Activated CD8-positive, alpha-beta T cell treated with anti-CD3 and anti-CD28 coated beads for 36 hours (primary cell): ENCODE measurements at regions not wholly inside any gene's neighbourhood (a gene's known extent, or its start where the extent isn't known, plus 50 kb on each side); places are given as distances from the start of the nearest gene placed in this dataset.

Experiments
- ATAC-seq: fragments of 200-7000 bp; cut with Tn5 transposase; one replicate; pipeline ENCODE4 v1.10.0; 2021; ENCODE audit warnings: mild to moderate bottlenecking, moderate library complexity
- CTCF ChIA-PET: fragments of 350-600 bp; sonication (Branson Sonifier 250); formaldehyde crosslinking; loops from one replicate; lab custom pipeline; 2021; ENCODE audit warnings: antibody characterized with exemption; lab: Charles Lee
- POLR2A ChIA-PET: fragments of 350-600 bp; sonication (Branson Sonifier 250); formaldehyde crosslinking; loops from one replicate; lab custom pipeline; 2021; ENCODE audit warnings: antibody characterized with exemption; lab: Charles Lee
- DNase-seq: peaks from one replicate; pipeline ENCODE4 v3.0.0-alpha.2; 2020
- H3K27ac Mint-ChIP-seq: one replicate; pipeline ENCODE4 v1.8.0; 2021; ENCODE audit warnings: mild to moderate bottlenecking, mixed read lengths
- H3K27me3 Mint-ChIP-seq: one replicate; pipeline ENCODE4 v1.8.0; 2021; ENCODE audit warnings: mixed read lengths
- H3K36me3 Mint-ChIP-seq: one replicate; pipeline ENCODE4 v1.8.0; 2021; ENCODE audit warnings: low read depth, mixed read lengths
- H3K4me1 Mint-ChIP-seq: one replicate; pipeline ENCODE4 v1.8.0; 2021; ENCODE audit warnings: low read depth, mixed read lengths
- H3K4me3 Mint-ChIP-seq: one replicate; pipeline ENCODE4 v1.8.0; 2021; ENCODE audit warnings: mild to moderate bottlenecking, moderate library complexity, mixed read lengths
- H3K9me3 Mint-ChIP-seq: one replicate; pipeline ENCODE4 v1.8.0; 2021; ENCODE audit warnings: mixed read lengths
- intact Hi-C: fragments of 100-400 bp; cut with micrococcal nuclease; formaldehyde crosslinking; loops from one replicate; pipeline ENCODE4 v1.10.0; 2022
- TF ChIP-seq, protein P1 (sequence below): fragments of 200-600 bp; IDR thresholded peaks from one replicate; pipeline ENCODE4 v1.8.0; 2022; ENCODE audit warnings: antibody characterized with exemption, mild to moderate bottlenecking

DNA sequence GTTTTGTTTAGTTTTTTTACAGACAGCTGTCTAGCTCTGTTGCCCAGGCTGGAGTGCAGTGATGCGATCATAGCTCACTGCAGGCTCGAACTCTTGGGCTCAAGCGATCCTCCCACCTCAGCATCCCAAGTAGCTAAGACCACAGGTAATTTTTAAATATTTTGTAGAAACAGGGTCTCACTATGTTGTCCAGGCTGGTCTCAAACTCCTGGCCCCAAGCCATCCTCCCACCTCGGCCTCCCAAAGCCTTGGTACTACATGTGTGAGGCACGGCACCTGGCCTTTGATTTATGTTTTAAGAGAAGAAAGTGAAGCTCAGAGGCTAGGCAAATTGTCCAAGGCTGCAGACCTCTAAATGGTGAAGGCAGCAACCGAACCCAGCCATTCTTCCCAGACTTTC, 98.6 kb upstream of the SVIL start:
- Mint-ChIP-seq H3K36me3 (peaks cover 7% of the 10 kb centered on the region), H3K9me3 (no peaks in the 10 kb centered on the region), H3K27ac (no peak overlapping the region), H3K4me3 (no peak overlapping the region), H3K4me1 (peaks cover 22% of the 10 kb centered on the region), H3K27me3 (peaks cover 9% of the 10 kb centered on the region)
- ChIA-PET CTCF (interaction anchor here (0.8 to 2.7 kb wide), 5 partner anchors 8 to 98 kb away, joined by 3 to 7 read pairs (median 4); no protein-coding TSS in a partner anchor), POLR2A (no interaction called here)
- TF ChIP-seq, protein P1, sequence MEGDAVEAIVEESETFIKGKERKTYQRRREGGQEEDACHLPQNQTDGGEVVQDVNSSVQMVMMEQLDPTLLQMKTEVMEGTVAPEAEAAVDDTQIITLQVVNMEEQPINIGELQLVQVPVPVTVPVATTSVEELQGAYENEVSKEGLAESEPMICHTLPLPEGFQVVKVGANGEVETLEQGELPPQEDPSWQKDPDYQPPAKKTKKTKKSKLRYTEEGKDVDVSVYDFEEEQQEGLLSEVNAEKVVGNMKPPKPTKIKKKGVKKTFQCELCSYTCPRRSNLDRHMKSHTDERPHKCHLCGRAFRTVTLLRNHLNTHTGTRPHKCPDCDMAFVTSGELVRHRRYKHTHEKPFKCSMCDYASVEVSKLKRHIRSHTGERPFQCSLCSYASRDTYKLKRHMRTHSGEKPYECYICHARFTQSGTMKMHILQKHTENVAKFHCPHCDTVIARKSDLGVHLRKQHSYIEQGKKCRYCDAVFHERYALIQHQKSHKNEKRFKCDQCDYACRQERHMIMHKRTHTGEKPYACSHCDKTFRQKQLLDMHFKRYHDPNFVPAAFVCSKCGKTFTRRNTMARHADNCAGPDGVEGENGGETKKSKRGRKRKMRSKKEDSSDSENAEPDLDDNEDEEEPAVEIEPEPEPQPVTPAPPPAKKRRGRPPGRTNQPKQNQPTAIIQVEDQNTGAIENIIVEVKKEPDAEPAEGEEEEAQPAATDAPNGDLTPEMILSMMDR = no peak
- DNase-seq (no peak), ATAC-seq (no peak)
- intact Hi-C loops = no loop called here

DNA sequence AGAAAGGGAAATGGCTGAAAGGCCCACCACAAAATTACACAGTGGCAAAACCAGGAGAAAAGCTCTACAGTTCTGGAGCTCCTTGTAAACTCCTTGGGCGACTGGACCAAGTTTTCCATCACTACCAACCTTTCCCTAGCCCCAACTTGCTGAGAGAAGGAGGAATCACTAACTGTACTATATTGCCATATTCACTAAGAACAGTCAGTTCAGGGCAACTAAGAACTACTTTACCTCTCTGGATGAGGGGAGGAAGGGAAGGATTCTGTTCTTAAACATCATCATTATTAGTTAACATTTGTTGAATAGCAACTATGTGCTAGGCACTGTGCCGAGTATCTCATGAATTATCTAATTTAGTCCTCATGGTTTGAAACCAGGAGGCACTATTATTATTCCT, 98.1 kb upstream of the SVIL start:
- ChIA-PET CTCF (interaction anchor here (1.0 to 2.7 kb wide), 2 partner anchors 12 to 16 kb away, joined by 4 to 7 read pairs; no protein-coding TSS in a partner anchor), POLR2A (interaction anchor here (1.0 kb wide), 1 partner anchor 39 kb away, joined by 3 read pairs; no protein-coding TSS in a partner anchor)
- H3K27me3 Mint-ChIP-seq = peaks cover 9% of the 10 kb centered on the region
- ATAC-seq (no peak), DNase-seq (no peak)
- peaks cover 7% of the 10 kb centered on the region for H3K36me3 Mint-ChIP-seq
- no peaks in the 10 kb centered on the region for H3K9me3 Mint-ChIP-seq
- TF ChIP-seq, protein P1 = no peak
- H3K4me1 Mint-ChIP-seq = peaks cover 25% of the 10 kb centered on the region
- no peak overlapping the region for H3K4me3 Mint-ChIP-seq
- intact Hi-C loops = no loop called here
- no peak overlapping the region for H3K27ac Mint-ChIP-seq

DNA sequence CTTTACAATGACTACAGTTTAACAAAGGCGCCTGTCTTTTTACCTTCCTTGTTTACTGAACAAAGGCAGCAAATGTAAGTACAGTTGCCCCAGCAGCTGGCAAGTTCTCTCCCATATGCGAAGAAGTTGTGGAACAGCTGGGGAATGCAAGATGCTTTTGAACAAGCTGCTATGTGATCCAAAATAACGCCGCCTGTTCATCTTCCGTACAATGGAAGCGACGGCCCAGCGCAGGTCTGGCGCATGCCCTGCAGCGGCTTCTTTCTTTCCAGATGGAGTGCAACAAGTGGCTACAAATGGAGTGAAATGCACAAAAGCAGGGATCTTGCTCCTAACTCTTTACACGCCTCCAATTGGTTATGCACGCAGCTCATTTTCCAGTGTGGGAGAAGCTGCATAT, 97.0 kb upstream of the SVIL start:
- H3K27ac Mint-ChIP-seq = no peak overlapping the region
- H3K36me3 Mint-ChIP-seq = peaks cover 7% of the 10 kb centered on the region
- DNase-seq (no peak), ATAC-seq (no peak)
- no peaks in the 10 kb centered on the region for H3K9me3 Mint-ChIP-seq
- no peak overlapping the region for H3K4me3 Mint-ChIP-seq
- H3K4me1 Mint-ChIP-seq = peaks cover 25% of the 10 kb centered on the region
- ChIA-PET POLR2A (interaction anchor here (1.0 kb wide), 1 partner anchor 37 kb away, joined by 3 read pairs; no protein-coding TSS in a partner anchor), CTCF (no interaction called here)
- H3K27me3 Mint-ChIP-seq = no peaks in the 10 kb centered on the region
- TF ChIP-seq, protein P1 = no peak
- intact Hi-C loops = no loop called here

DNA sequence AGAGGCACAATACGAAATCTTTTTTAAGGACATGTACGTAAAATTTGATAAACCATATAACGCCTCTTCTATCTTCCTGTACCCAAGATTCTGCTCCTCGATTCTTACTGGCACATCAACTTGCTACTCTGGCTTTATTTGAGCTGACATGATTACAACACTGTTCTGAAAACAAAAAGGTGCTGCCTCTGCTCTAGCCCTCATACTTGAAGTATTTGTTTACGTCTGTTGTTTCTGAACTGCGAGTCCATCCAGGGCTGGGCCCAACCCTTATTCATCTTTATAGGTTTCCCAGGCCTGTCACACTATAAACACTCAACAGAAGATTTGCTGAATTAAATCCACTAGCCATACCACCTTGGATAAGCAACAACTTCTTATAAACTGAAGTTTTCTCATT, 96.2 kb upstream of the SVIL start:
- ChIA-PET POLR2A (no interaction called here), CTCF (interaction anchor here (1.2 kb wide), 1 partner anchor 10 kb away, joined by 4 read pairs; no protein-coding TSS in a partner anchor)
- Mint-ChIP-seq H3K4me3 (no peak overlapping the region), H3K9me3 (no peaks in the 10 kb centered on the region), H3K27ac (no peak overlapping the region), H3K4me1 (peaks cover 25% of the 10 kb centered on the region), H3K27me3 (no peaks in the 10 kb centered on the region), H3K36me3 (peaks cover 7% of the 10 kb centered on the region)
- TF ChIP-seq, protein P1 = no peak
- DNase-seq (no peak), ATAC-seq (no peak)
- intact Hi-C loops = no loop called here

DNA sequence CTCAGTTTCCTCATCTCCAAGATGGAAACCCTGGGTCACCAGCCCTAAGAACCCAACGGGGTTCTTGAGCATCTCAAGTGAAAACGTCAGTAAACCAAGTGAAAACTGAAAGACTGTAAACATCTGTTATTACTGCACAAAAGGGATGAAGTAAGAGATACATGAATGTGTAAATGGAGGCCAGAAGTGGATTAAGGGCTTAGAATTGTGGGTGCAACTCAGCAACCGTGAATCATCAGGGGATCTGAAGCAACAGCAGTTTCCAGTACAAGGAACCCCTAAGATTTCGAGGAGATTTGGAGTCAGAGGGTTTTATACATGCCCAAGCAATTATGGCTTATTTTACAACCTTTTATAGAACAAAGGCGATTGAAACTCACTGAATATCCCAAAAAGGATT, 95.7 kb upstream of the SVIL start:
- H3K4me3 Mint-ChIP-seq = no peak overlapping the region
- H3K27ac Mint-ChIP-seq = no peak overlapping the region
- H3K27me3 Mint-ChIP-seq = no peaks in the 10 kb centered on the region
- TF ChIP-seq, protein P1 = no peak
- DNase-seq (no peak), ATAC-seq (no peak)
- peaks cover 7% of the 10 kb centered on the region for H3K36me3 Mint-ChIP-seq
- POLR2A ChIA-PET = no interaction called here
- H3K4me1 Mint-ChIP-seq = peaks cover 27% of the 10 kb centered on the region
- intact Hi-C loops = no loop called here
- CTCF ChIA-PET = interaction anchor here (1.2 kb wide), 1 partner anchor 10 kb away, joined by 4 read pairs; no protein-coding TSS in a partner anchor
- H3K9me3 Mint-ChIP-seq = no peaks in the 10 kb centered on the region
